Heart left ventricle (tissue), 16 donors: ENCODE measurements at regions not wholly inside any gene's neighbourhood (a gene's known extent, or its start where the extent isn't known, plus 50 kb on each side); places are given as distances from the start of the nearest gene placed in this dataset.
A peak's percentile ranks its signal among the peaks of the same experiment; 100 is the strongest.

Source experiments
- ATAC-seq, 4 donors: fragments of 200-7000 bp; cut with Tn5 transposase; one replicate each; pipeline ENCODE4 v1.9.1; 2020 to 2022; ENCODE audit warnings: moderate library complexity in 4 of 4, mild to moderate bottlenecking in 3 of 4, moderate number of reproducible peaks in 1 of 4
- DNase-seq, 5 donors: peaks; one replicate each; pipeline ENCODE4 v3.0.0-alpha.2; 2020
- H3K27ac ChIP-seq, 12 donors: fragments of 200-600 bp; sonication (generic) in 4 of 12; one replicate each; pipeline versions ENCODE4 v1.5.0 to v1.8.0; 2016 to 2022; ENCODE audit warnings: mild to moderate bottlenecking in 2 of 12
- H3K27me3 ChIP-seq, 9 donors: fragments of 200-600 bp; sonication (generic) in 2 of 9; one replicate each; pipeline versions ENCODE4 v1.5.1 to v1.8.0; 2016 to 2022; ENCODE audit warnings: mild to moderate bottlenecking in 3 of 9
- H3K36me3 ChIP-seq, 9 donors: fragments of 200-600 bp; sonication (generic) in 2 of 9; one replicate each; pipeline versions ENCODE4 v1.5.0 to v1.8.0; 2018 to 2022; ENCODE audit warnings: mild to moderate bottlenecking in 2 of 9
- H3K4me1 ChIP-seq, 12 donors: fragments of 200-600 bp; sonication (generic) in 4 of 12; one replicate each; pipeline versions ENCODE4 v1.5.0 to v1.8.0; 2016 to 2022; ENCODE audit warnings: mild to moderate bottlenecking in 3 of 12
- H3K4me3 ChIP-seq, 12 donors: fragments of 200-600 bp; sonication (generic) in 4 of 12; one replicate each; pipeline versions ENCODE4 v1.5.0 to v1.8.0; 2017 to 2022; ENCODE audit warnings: mild to moderate bottlenecking in 9 of 12, moderate library complexity in 4 of 12
- H3K9me3 ChIP-seq, 12 donors: fragments of 200-600 bp; sonication (generic) in 4 of 12; one replicate each; pipeline versions ENCODE4 v1.5.0 to v1.8.0; 2016 to 2022; ENCODE audit warnings: mild to moderate bottlenecking in 1 of 12
- POLR2A ChIP-seq, 2 donors: fragments of 450-650 bp; IDR thresholded peaks; one replicate each; pipeline ENCODE4 v1.6.1; 2017; ENCODE audit warnings: antibody characterized with exemption in 2 of 2, mild to moderate bottlenecking in 2 of 2, moderate library complexity in 2 of 2
- WGBS, 4 donors: extraction: QIAGEN DNeasy Blood & Tissue Kit in 2 of 4; methylation state at CpG; one replicate each; pipeline versions ENCODE4 v1.1.5 to v1.1.7; 2013 to 2018; 5-methylcytosine and 5-hydroxymethylcytosine counted together
- intact Hi-C, 10 donors: fragments of 100-400 bp; cut with DNase I; formaldehyde crosslinking; loops; one replicate each; pipeline versions ENCODE4 v1.11.1 to v1.14.2; 2022
- TF ChIP-seq, protein P1 (sequence below), 12 donors: fragments of 200-600 bp; sonication (generic) in 4 of 12; IDR thresholded peaks; one replicate each; pipeline versions ENCODE4 v1.5.0 to v1.8.0; 2018 to 2022; ENCODE audit warnings: antibody characterized with exemption in 12 of 12, mild to moderate bottlenecking in 5 of 12
- donor health status: ischemic (EF 13 %, LVEDD 7.1; RV severe dilation, severe dysfunction).
- donor health status: healthy with polysubstance abuse.
- donor health status: DM: no; HTN: yes; CAD: no.
- donor health status: DM: no; HTN: no; CAD: no.
- donor health status: ischemic (EF 25% LVEDD 6.9; RV normal size, moderate dysfunction).
- donor health status: ischemic (EF 25% LVEDD 5.7; RV mildly dilated, moderate dysfunction).
- donor health status: healthy.
- donor health status: DM: yes; HTN: yes; CAD: no.
- donor health status: ischemic (EF 35%, LVEDD 5.7; RV mildly dilated, moderate dysfunction).
- donor health status: nonischemic (EF 11% LVEDD 7.7; RV severe dilation, severe dysfunction).
- donor health status: DM: yes; HTN: yes; CAD: no.
- donor health status: PGD.
- donor health status: ischemic (EF 29% LVEDD 5.4; RV normal size, mild dysfunction).
- donor health status: nonischemic (EF 23%, LVEDD 6.1; RV moderate dilation, normal function).

DNA sequence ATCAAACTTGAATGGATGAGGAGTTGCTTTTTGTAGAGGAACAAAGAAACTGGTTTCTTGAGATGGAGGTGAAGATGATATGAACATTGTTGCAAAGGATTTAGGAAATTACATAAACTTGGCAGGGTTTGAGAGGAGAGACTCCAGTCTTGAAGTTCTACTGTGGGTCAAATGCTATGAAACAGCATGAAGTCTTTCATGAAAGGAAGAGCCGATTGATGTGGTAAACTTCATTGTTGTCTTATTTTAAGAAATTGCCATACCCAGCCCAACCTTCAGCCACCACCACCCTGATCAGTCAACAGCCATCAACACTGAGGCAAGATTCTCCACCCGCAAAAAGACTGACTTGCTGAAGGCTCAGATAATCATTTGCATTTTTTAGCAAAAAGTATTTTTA lies 52.2 kb downstream of the SIPA1L2 start:
- no peaks in the 10 kb centered on the region for H3K9me3 ChIP-seq
- H3K4me1 ChIP-seq: peaks cover 0 to 79% (median 37%) of the 10 kb centered on the region in 12 donors
- H3K36me3 ChIP-seq: no peaks in the 10 kb centered on the region
- no peak overlapping the region for H3K4me3 ChIP-seq
- no peaks in the 10 kb centered on the region for H3K27me3 ChIP-seq
- DNase-seq (no peak), ATAC-seq (no peak)
- 75 to 82% (median 77%) methylated on average over 2 of the region's 2 CpGs for WGBS, 4 donors
- intact Hi-C loops: loop anchor here in 2 of 10 donors (10.0 kb wide), 1 partner anchor 47 kb away; no protein-coding TSS in a partner anchor
- H3K27ac ChIP-seq: peak overlapping the region in 9 of 12 donors; percentile 15 to 78 (median 65)
- TF ChIP-seq, protein P1, sequence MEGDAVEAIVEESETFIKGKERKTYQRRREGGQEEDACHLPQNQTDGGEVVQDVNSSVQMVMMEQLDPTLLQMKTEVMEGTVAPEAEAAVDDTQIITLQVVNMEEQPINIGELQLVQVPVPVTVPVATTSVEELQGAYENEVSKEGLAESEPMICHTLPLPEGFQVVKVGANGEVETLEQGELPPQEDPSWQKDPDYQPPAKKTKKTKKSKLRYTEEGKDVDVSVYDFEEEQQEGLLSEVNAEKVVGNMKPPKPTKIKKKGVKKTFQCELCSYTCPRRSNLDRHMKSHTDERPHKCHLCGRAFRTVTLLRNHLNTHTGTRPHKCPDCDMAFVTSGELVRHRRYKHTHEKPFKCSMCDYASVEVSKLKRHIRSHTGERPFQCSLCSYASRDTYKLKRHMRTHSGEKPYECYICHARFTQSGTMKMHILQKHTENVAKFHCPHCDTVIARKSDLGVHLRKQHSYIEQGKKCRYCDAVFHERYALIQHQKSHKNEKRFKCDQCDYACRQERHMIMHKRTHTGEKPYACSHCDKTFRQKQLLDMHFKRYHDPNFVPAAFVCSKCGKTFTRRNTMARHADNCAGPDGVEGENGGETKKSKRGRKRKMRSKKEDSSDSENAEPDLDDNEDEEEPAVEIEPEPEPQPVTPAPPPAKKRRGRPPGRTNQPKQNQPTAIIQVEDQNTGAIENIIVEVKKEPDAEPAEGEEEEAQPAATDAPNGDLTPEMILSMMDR (IDR thresholded peaks at IDR 0.05): no peak
- TF ChIP-seq POLR2A (IDR thresholded peaks at IDR 0.05): no peak

DNA sequence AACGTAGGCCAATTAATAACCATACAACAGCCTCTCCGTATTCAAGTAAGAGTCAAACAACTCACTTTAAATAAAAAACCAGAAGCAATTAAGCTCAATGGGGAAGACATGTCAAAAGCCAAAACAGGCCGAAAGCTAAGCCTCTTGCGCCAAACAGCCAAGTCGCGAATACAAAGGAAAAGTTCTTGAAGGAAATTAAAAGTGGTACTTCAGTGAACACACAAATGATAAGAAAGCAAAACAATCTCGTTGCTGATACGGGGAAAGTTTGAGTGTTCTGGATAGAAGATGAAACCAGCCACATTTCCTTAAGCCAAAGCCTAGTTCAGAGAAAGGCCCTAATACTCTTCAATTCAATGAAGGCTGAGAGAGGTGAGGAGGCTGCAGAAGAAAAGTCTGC lies 53.4 kb downstream of the SIPA1L2 start:
- TF ChIP-seq, protein P1 (IDR thresholded peaks at IDR 0.05): no peak
- no peak for TF ChIP-seq POLR2A (IDR thresholded peaks at IDR 0.05)
- no peaks in the 10 kb centered on the region for H3K9me3 ChIP-seq
- WGBS, 4 donors: 60 to 84% (median 60%) methylated on average over 8 of the region's 8 CpGs
- no peak for ATAC-seq
- no peak for DNase-seq
- peaks cover 0 to 81% (median 38%) of the 10 kb centered on the region in 12 donors for H3K4me1 ChIP-seq
- H3K27ac ChIP-seq: peak overlapping the region in 3 of 12 donors; percentile 24 to 65 (median 27)
- intact Hi-C loops: loop anchor here in 2 of 10 donors (10.0 kb wide), 1 partner anchor 48 kb away; no protein-coding TSS in a partner anchor
- no peaks in the 10 kb centered on the region for H3K36me3 ChIP-seq
- H3K27me3 ChIP-seq: no peaks in the 10 kb centered on the region
- H3K4me3 ChIP-seq: no peak overlapping the region

DNA sequence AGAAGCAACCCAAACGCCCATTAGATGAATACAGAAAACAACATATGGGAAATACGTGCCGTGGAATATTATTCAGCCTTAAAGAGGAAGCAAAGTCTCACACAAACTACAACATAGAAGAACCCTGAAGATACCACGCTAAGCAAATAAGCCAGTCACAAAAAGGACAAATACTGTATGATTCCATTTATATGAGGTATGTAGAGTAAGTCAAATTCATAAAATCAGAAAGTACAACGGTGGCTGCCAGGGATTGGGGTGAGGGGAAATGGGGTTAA lies 54.2 kb downstream of the SIPA1L2 start:
- Histone ChIP-seq H3K4me3 (no peak overlapping the region), H3K9me3 (no peaks in the 10 kb centered on the region), H3K4me1 (peaks cover 0 to 79% (median 37%) of the 10 kb centered on the region in 12 donors), H3K36me3 (no peaks in the 10 kb centered on the region), H3K27ac (peak overlapping the region in 6 of 12 donors; percentile 1 to 60 (median 32)), H3K27me3 (no peaks in the 10 kb centered on the region)
- no peak for ATAC-seq
- no peak for TF ChIP-seq POLR2A (IDR thresholded peaks at IDR 0.05)
- TF ChIP-seq, protein P1 (IDR thresholded peaks at IDR 0.05): no peak
- 64 to 88% (median 73%) methylated on average over 5 of the region's 5 CpGs for WGBS, 4 donors
- intact Hi-C loops: loop anchor here in 2 of 10 donors (10.0 kb wide), 1 partner anchor 49 kb away; no protein-coding TSS in a partner anchor
- DNase-seq: no peak

DNA sequence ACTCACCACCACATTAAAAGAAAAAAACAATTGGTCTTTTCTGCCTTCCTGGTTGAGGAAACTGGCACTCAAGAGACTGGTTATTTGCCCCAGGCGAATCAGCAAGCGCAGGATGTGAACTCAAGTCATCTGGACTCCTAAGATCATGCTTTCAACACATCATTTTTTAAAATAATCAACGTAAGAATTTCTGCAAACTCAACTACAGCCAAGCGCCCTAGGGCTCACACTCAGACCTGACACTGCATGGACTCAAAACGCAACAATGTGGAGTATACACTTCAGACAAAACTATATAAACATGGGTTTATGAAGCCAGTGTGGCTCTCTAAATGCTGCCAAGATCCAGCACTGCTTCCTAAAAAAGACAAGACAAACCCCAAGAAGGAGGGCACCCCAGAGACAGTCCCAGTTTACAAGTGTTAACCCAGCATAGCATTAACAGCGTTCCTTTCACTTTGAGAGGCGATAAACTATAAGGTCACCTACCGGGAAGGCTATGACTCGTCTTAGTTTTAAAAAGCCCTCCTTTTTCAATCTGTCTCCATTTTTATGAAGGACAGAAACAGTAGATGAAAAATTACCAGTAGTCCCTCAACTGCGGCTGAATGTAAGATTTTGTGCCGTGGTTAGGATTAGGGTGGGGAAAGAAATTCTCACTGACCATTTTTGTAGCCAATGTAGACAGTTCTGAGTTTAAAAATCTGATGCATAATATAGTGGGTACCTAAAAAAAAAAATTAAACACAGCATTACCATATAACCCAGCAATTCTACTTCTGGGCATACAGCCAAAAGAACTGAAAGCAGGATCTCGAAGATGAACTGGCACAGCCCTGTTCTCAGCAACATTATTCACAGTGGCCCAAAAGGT lies 54.8 kb downstream of the SIPA1L2 start:
- DNase-seq (no peak), ATAC-seq (peak in 1 of 4 donors; percentile 38)
- 65 to 69% (median 65%) methylated on average over 12 of the region's 12 CpGs for WGBS, 4 donors
- intact Hi-C loops: loop anchor here in 3 of 10 donors (5.0 to 10.0 kb wide), 2 partner anchors 50 to 52 kb away; no protein-coding TSS in a partner anchor
- Histone ChIP-seq H3K4me3 (peak overlapping the region in 2 of 12 donors; percentile 5 to 20), H3K36me3 (no peaks in the 10 kb centered on the region), H3K9me3 (no peaks in the 10 kb centered on the region), H3K27me3 (no peaks in the 10 kb centered on the region), H3K4me1 (peaks cover 0 to 79% (median 39%) of the 10 kb centered on the region in 12 donors), H3K27ac (peak overlapping the region in 9 of 12 donors; percentile 1 to 60 (median 35))
- TF ChIP-seq POLR2A (IDR thresholded peaks at IDR 0.05): no peak
- TF ChIP-seq, protein P1 (IDR thresholded peaks at IDR 0.05): no peak
